Body of pancreas (tissue), 4 donors: ENCODE measurements at regions not wholly inside any gene's neighbourhood (a gene's known extent, or its start where the extent isn't known, plus 50 kb on each side); places are given as distances from the start of the nearest gene placed in this dataset.

Source experiments
- CTCF ChIP-seq, 7 experiments: fragments of 450-650 bp in 4 of 7; fragments of 200-600 bp in 3 of 7; sonication (generic) in 3 of 7; IDR thresholded peaks; one replicate each; pipeline ENCODE4 v1.5.1; 2016 to 2019; ENCODE audit warnings: antibody characterized with exemption in 7 of 7
- POLR2A ChIP-seq, 3 donors: fragments of 450-650 bp; IDR thresholded peaks; one replicate each; pipeline ENCODE4 v1.6.1; 2016; ENCODE audit warnings: antibody characterized with exemption in 3 of 3, mild to moderate bottlenecking in 2 of 3

- TF ChIP-seq POLR2A (IDR thresholded peaks at IDR 0.05), result no peak
- no peak for TF ChIP-seq CTCF (IDR thresholded peaks at IDR 0.05)
Observed at GRCh38 chr3:110494728-110495127, 576.9 kb upstream of the NECTIN3 start.
